ENCODE measurements at regions not wholly inside any gene's neighbourhood (a gene's known extent, or its start where the extent isn't known, plus 50 kb on each side); places are given as distances from the start of the nearest gene placed in this dataset.

GRCh38 chr4:59630235-59630634 lies 1569.9 kb upstream of the ADGRL3 start:
- no peak for TF ChIP-seq POLR2AphosphoS5 (IDR thresholded peaks at IDR 0.05)
- no peak for TF ChIP-seq CTCF (IDR thresholded peaks at IDR 0.05)

Data from upper lobe of left lung (tissue), 4 donors.